ENCODE measurements at regions not wholly inside any gene's neighbourhood (a gene's known extent, or its start where the extent isn't known, plus 50 kb on each side); places are given as distances from the start of the nearest gene placed in this dataset.
"Not testable (repeated sequence)": the region's sequence is repeated elsewhere in the genome, so short reads cannot be mapped to it uniquely, and the experiment has no call there.

DNA sequence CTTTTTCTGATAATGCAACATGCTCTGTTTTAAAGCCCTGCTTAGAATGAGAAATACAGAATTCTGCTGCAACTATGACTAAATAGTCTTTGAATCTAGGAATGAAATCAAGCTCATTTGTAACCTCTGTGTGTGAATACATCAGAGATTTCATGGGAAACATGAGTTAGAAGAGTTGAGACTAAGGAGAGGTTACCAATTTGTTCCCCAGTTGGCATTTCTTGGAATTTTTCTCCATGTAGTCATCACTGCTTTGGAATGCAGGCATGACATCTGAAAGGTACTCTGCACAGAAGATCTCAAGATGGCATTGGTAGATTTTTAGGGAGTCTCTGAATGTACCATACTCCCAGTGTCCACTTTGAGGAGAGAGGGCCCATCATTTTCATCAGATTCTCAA lies 237.2 kb downstream of the TFAP2A start:
- in situ Hi-C loops (cut with HindIII; ENCODE audit: low sequenced_read_pairs): no loop called here
- H3K4me3 ChIP-seq (ENCODE audit: low read depth, low read length): no peak overlapping the region
- no peak for DNase-seq (ENCODE audit: low read depth)
- TF ChIP-seq, protein P1, sequence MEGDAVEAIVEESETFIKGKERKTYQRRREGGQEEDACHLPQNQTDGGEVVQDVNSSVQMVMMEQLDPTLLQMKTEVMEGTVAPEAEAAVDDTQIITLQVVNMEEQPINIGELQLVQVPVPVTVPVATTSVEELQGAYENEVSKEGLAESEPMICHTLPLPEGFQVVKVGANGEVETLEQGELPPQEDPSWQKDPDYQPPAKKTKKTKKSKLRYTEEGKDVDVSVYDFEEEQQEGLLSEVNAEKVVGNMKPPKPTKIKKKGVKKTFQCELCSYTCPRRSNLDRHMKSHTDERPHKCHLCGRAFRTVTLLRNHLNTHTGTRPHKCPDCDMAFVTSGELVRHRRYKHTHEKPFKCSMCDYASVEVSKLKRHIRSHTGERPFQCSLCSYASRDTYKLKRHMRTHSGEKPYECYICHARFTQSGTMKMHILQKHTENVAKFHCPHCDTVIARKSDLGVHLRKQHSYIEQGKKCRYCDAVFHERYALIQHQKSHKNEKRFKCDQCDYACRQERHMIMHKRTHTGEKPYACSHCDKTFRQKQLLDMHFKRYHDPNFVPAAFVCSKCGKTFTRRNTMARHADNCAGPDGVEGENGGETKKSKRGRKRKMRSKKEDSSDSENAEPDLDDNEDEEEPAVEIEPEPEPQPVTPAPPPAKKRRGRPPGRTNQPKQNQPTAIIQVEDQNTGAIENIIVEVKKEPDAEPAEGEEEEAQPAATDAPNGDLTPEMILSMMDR (IDR thresholded peaks at IDR 0.05; ENCODE audit: low read depth, low read length, missing control alignments): no peak

DNA sequence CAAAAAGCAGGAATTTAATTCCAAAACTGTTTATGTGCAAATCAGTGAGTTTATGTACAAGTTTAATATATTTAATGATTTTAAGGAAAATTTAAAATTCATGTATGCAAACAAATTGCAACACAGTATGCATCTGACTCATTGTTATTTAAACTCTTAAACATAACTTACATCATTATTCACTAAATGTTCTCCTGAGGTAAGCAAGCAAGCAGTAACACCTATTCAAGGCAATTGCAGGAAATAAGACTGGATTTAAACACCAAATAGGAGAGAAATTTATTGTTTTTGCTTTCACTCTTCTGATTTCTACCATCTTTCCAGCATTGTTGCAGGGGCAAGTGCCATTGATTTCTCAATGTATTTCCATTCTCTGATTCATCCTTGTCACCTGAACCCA lies 239.5 kb downstream of the TFAP2A start:
- TF ChIP-seq, protein P1 (IDR thresholded peaks at IDR 0.05; ENCODE audit: low read depth, low read length, missing control alignments): no peak
- no peak for DNase-seq (ENCODE audit: low read depth)
- no peak overlapping the region for H3K4me3 ChIP-seq (ENCODE audit: low read depth, low read length)
- in situ Hi-C loops (cut with HindIII; ENCODE audit: low sequenced_read_pairs): no loop called here

DNA sequence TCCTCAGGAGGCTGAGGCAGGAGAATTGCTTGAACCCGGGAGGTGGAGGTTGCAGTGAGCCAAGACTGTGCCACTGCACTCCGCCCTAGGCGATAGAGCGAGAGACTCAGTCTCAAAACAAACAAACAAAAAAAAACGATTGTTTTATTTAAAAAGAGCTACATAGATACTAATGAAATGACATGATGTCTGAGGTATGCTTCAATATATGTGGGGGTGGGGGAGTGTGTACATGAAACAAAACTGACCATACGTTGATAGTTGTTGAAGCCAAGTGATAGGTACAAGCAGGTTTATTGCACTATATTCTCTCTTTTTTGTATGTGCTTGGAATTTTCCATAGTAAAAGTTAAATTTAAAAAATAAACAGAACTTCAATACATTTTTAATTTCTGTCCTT lies 240.1 kb downstream of the TFAP2A start:
- DNase-seq (ENCODE audit: low read depth): no peak

DNA sequence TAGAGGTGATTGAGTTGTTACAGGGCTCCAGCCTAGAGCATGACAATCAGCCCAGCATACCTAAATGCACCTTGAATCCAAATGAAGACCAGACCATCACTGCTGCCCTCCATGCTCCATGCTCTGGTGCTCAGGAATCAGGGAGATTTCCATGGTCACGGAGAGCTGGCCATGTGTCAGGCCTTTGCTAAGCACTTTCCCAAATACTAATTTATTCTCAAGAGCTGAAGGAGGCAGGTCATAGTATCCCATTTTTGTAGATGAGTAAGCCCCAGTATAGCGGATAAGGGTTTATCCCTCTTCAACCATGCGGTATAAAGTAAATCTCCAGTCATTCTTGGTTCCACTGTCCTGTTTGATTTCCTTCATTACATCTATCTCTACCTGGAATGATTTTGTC lies 240.8 kb downstream of the TFAP2A start:
- in situ Hi-C loops (cut with HindIII; ENCODE audit: low sequenced_read_pairs): no loop called here
- no peak overlapping the region for H3K4me3 ChIP-seq (ENCODE audit: low read depth, low read length)
- no peak for DNase-seq (ENCODE audit: low read depth)
- TF ChIP-seq, protein P1 (IDR thresholded peaks at IDR 0.05; ENCODE audit: low read depth, low read length, missing control alignments): no peak

More for the DNA sequence above, 240.1 kb downstream of the TFAP2A start:
- no peak overlapping the region for H3K4me3 ChIP-seq (ENCODE audit: low read depth, low read length)
- in situ Hi-C loops (cut with HindIII; ENCODE audit: low sequenced_read_pairs): no loop called here
- TF ChIP-seq, protein P1 (IDR thresholded peaks at IDR 0.05; ENCODE audit: low read depth, low read length, missing control alignments): no peak

DNA sequence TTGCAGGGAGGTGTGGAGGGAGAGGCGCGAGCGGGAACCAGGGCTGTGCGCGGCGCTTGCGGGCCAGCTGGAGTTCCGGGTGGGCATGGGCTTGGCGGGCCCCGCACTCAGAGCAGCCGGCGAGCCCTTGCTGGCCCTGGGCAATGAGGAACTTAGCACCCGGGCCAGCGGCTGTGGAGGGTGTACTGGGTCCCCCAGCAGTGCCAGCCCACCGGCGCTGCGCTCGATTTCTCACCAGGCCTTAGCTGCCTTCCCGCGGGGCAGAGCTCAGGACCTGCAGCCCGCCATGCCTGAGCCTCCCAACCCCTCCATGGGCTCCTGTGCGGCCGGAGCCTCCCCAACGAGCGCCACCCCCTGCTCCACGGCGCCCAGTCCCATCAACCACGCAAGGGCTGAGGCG lies 243.2 kb downstream of the TFAP2A start:
- DNase-seq (ENCODE audit: low read depth); in situ Hi-C loops (cut with HindIII; ENCODE audit: low sequenced_read_pairs); H3K4me3 ChIP-seq (ENCODE audit: low read depth, low read length): not testable (repeated sequence)

DNA sequence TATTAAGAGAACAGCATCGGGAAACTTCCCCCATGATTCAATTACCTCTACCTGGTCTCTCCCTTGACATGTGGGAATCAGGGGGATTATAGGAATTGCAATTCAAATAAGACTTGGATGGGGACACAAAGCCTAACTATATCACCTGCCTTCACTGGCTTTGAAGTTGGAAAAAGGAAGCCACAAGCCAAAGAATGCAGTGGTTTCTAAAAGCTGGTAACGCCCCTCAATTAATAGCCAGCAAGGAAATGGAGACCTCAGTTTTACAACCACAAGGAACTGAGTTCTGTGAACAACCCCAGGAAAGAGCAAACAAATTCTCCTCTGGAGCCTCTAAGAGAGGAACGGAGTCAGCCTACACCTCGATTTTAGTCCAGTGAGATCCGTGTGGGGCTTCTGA lies 244.1 kb downstream of the TFAP2A start:
- TF ChIP-seq, protein P1 (IDR thresholded peaks at IDR 0.05; ENCODE audit: low read depth, low read length, missing control alignments): no peak
- in situ Hi-C loops (cut with HindIII; ENCODE audit: low sequenced_read_pairs): no loop called here
- no peak overlapping the region for H3K4me3 ChIP-seq (ENCODE audit: low read depth, low read length)
- DNase-seq (ENCODE audit: low read depth): no peak

DNA sequence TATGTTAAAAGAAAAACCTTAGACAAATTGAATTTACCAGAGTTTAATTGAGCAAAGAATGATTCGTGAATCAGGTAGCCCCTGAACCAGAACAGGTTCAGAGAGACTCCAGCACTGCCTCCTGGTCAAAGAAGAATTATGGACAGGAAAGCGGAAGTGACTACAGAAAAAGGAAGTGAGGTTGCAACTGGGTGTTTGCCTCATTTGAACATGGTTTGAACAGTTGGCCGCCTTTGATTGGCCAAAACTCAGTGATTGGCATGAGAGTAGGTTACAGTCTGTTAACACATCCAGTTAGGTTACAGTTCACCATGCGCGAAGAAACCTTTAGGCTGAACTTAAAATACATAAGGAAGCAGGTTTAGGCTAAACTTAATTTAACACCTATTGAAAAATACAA lies 248.8 kb downstream of the TFAP2A start:
- TF ChIP-seq, protein P1 (IDR thresholded peaks at IDR 0.05; ENCODE audit: low read depth, low read length, missing control alignments): no peak
- in situ Hi-C loops (cut with HindIII; ENCODE audit: low sequenced_read_pairs): no loop called here
- no peak for DNase-seq (ENCODE audit: low read depth)
- H3K4me3 ChIP-seq (ENCODE audit: low read depth, low read length): no peak overlapping the region
